Panc1 (cell line): ENCODE measurements at regions not wholly inside any gene's neighbourhood (a gene's known extent, or its start where the extent isn't known, plus 50 kb on each side); places are given as distances from the start of the nearest gene placed in this dataset.

Experiments
- CTCF ChIP-seq: fragments of 450-650 bp; IDR thresholded peaks from 2 replicates; pipeline ENCODE4 v1.5.1; 2017; ENCODE audit warnings: mild to moderate bottlenecking
- POLR2AphosphoS5 ChIP-seq: IDR thresholded peaks from 2 replicates; pipeline ENCODE4 v1.6.1; 2012; ENCODE audit warnings: mild to moderate bottlenecking, low read depth, low read length, moderate library complexity
- SIN3A ChIP-seq: IDR thresholded peaks from 2 replicates; pipeline ENCODE4 v1.6.1; 2012; ENCODE audit warnings: low read depth, mild to moderate bottlenecking, low read length, moderate library complexity, borderline replicate concordance; ENCODE audit not compliant: insufficient read depth
- TF ChIP-seq, protein P1 (sequence below), 2 experiments: IDR thresholded peaks; 2 replicates each; pipeline ENCODE4 v1.6.1; 2011 to 2012; ENCODE audit warnings: low read depth in 2 of 2, control low read depth in 1 of 2, low read length in 1 of 2, mild to moderate bottlenecking in 1 of 2, moderate library complexity in 1 of 2; ENCODE audit not compliant: insufficient read depth in 1 of 2

GRCh38 chr4:175377203-175377602, 434.9 kb downstream of the GPM6A start:
- TF ChIP-seq CTCF: no peak
- TF ChIP-seq POLR2AphosphoS5: no peak
- TF ChIP-seq, protein P1, sequence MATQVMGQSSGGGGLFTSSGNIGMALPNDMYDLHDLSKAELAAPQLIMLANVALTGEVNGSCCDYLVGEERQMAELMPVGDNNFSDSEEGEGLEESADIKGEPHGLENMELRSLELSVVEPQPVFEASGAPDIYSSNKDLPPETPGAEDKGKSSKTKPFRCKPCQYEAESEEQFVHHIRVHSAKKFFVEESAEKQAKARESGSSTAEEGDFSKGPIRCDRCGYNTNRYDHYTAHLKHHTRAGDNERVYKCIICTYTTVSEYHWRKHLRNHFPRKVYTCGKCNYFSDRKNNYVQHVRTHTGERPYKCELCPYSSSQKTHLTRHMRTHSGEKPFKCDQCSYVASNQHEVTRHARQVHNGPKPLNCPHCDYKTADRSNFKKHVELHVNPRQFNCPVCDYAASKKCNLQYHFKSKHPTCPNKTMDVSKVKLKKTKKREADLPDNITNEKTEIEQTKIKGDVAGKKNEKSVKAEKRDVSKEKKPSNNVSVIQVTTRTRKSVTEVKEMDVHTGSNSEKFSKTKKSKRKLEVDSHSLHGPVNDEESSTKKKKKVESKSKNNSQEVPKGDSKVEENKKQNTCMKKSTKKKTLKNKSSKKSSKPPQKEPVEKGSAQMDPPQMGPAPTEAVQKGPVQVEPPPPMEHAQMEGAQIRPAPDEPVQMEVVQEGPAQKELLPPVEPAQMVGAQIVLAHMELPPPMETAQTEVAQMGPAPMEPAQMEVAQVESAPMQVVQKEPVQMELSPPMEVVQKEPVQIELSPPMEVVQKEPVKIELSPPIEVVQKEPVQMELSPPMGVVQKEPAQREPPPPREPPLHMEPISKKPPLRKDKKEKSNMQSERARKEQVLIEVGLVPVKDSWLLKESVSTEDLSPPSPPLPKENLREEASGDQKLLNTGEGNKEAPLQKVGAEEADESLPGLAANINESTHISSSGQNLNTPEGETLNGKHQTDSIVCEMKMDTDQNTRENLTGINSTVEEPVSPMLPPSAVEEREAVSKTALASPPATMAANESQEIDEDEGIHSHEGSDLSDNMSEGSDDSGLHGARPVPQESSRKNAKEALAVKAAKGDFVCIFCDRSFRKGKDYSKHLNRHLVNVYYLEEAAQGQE (IDR thresholded peaks at IDR 0.05; ENCODE audit: insufficient read depth in 1 of 2, low read depth in 2 of 2, low read length in 1 of 2): no peak
- no peak for TF ChIP-seq SIN3A
